Activated gamma-delta T cell treated with anti-CD3 and anti-CD28 coated beads, Interleukin-2, amount 50 U/mL, for 16 hours (primary cell): ENCODE measurements at regions not wholly inside any gene's neighbourhood (a gene's known extent, or its start where the extent isn't known, plus 50 kb on each side); places are given as distances from the start of the nearest gene placed in this dataset.

Experiments
- DNase-seq: peaks from one replicate; pipeline ENCODE4 v3.0.0-alpha.2; 2020; ENCODE audit warnings: low read depth

DNA sequence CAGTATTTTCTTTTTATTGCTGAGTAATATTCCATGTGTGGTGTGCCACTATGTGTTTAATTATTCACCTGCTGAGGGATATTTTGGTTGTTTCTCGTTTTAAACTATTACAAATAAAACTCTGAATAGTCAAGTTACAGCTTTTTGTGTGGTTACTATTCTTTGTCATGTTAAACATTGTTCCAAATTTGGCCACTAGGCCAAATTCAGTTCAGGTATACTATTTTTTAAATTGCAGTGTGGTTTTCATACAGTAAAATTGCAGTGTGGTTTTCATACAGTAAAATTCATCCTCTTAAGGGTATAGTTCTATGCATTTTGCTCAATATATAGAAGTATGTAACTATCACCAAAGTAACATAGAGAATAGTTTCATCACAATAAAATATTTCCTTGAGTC, 97.4 kb upstream of the FAM3C start:
- DNase-seq: no peak

DNA sequence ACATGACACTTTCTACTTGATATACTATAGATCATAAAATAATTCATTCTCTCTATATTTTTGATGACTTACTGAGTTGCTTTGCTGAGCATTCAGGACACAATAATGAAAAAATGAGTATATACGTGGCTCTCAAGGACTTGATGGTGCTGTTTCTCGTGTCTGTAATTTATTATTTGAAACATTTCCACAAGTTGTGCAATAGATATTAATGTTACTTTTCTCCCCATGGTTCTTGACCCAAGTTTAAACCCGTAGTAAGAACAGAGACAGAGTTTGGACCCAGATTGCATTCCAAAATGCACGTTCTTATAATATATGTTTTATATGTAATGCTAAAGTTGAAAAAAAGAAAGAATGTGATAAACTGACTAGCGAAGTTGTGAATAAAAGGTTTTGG, 94.2 kb upstream of the FAM3C start:
- no peak for DNase-seq

DNA sequence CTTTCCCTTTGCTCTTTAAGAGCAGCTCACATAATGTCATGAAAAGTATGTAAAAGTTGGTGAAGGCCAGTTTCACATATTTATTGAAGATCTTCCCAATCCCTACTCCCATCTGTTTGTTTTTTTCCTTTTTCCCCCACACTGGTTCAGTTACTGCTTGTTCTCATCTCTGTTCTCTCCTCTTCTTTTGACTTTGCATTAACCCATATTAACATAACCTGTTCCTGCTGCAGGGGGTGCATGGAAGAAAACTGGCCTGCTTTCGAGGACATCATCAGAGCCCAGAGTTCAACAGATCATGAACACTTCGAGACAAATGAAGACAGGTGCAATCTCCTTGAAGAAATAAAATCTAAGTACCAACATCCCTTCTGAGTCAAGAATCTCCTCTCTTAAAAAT, 93.3 kb upstream of the FAM3C start:
- DNase-seq: no peak

DNA sequence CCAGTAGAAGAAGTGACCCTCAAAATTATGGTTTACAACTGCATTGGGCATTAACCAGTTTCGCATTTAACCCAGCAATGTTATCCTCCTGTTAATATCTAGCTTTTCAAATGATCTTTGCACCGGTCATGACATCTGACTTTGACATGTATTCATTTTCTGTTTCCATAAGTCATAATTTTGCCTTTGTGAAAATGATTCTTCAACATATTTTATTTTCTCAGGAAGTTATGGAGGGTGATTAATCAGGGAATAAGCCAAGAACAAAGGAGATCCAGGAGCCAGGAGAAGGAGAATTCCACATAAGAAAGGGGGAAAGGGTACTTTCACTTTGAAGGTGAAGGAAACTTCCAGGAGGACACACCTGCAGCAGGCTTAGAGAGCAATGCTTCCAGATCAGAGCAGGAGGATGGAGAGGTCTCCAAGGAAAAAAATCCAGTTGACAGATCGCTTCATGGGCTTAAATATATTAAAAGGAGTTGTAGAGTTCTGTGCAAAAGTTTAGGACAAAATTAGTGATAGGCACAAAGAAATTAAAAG, 92.1 kb upstream of the FAM3C start:
- DNase-seq: no peak

DNA sequence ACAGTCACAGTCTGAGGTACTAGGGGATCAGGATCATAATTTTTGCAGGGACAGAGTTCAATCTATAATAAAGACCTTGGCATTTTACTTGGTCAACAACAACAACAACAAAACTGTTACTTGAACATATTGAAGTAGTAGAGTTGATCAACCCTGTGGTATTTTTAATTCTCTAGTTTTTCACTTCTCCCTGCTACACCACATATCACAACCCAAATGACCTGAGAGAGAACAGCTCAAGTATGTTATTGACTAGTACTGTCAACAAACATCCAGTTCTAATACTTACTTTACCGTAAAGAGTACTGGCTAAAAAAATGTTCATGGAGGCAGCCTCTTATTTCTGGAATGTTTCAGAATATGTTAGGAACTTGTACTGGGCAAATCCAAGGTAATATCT, 90.5 kb upstream of the FAM3C start:
- DNase-seq: no peak

DNA sequence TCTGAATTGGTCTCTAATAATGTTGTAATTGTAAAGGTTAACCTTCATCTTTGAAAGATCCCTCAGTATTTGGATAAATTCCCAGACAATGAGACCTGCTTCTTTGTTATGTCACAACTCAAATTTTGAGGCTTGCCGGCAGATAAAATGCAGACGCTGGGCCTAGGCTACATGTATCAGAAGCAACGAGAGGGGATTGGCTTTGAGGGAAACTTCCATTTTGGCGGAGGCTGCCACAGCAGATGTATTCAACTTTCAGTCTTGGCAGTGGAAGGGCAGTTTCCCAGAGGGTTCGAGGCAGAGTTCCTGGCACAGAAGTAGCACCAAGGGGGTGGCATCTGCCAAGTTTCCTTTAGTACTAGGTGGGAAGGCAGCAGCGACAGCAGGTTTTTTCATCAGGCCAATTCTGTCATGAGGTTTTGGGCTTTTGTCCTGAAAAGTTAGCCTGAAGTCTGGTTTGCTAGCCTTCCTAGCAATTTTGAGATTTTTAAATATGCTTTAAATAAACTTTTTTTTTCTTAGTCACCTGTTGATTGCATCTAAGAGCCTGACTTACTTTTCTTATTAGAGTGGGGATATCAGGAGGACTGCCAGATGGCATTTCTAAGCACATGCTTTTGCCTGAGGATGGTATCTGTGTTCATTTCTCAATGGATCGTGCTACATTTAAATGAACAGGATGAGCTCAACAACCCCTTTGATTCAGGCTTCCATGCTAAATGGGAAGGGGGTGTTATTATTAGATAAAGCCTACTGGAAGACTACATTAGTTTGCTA, 89.5 kb upstream of the FAM3C start:
- DNase-seq: no peak

DNA sequence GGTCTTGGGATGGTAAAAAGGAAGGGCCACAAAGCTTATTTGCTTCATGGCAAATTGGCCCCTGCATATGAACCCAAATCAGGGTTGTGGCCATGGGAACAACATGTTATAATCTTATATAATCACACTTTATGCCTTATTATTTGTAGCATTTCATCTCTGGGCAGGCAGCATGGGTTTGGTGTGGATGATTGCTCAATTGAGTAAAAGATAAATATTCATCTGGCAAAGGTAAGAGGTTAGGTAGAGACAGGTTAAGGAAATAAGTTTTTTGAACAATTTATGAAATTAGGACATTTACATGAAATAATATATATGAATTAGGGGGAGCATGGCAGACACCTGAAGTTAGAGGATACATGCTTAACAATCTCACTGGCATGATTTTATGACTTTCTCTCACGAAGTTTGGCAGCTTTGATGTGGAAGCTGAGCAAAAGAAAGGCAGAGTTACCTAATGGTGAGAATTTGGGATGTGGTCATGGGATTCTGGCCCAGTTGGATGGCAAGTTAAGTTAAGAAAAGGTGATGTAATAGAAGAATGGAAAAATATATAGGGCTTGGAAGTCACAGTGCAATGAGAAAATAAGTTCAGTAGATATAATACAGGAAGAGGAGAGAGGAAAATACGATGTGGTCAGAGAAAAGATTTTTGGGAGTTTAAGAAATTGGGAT, 88.1 kb upstream of the FAM3C start:
- no peak for DNase-seq

DNA sequence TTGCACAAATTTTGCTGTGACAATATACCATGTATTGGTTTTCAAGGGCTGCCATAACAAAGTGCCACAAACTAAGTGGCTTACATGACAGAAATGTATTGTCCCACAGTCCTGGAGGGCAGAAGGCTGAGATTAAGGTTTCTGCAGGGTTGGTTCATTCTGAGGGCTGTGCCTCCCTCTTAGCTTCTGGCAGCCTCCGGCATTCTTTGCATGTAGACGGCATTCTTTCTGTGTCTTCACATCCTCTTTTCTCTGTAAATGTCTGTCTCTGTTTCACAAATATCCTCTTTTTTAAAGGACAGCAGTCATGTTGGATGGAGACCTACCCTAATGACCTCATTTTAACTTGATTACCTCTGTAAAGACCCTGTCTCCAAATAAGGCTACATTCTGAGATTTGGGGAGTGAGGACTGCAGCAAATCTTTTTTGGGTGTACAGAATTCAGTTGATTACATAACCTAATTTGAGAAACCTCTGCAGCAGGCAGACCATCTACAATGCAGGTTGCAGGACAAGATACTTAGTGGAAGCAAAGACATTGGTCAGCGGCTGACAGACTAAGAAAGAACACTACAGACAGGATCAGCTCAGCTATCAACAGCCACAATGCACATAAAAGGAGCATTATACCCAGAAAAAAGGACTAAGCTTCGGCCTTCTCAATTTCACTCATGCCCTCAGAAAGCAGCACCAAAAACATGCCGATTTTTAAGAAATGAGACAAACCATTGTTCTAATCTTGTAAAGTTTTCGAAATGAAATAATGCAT, 84.6 kb upstream of the FAM3C start:
- DNase-seq: no peak

DNA sequence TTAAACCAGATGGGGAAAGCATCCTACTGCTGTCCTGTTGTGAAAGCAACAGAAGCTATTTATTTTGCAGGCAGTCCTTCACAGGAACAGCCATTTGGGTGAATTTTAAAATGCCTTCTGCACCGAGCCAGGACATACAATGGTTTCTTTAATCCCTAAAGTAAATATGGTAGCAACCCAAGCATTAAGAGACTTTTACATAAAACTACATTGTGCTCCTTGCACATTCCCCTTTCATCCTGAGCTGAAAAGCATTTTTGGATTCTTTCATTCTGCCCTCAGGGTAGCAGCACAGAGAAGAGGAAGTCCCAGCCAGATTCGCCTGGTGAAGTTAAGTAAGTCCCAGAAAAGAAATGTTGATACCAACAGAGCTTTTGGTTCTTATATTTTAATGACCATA, 84.0 kb upstream of the FAM3C start:
- DNase-seq: no peak

DNA sequence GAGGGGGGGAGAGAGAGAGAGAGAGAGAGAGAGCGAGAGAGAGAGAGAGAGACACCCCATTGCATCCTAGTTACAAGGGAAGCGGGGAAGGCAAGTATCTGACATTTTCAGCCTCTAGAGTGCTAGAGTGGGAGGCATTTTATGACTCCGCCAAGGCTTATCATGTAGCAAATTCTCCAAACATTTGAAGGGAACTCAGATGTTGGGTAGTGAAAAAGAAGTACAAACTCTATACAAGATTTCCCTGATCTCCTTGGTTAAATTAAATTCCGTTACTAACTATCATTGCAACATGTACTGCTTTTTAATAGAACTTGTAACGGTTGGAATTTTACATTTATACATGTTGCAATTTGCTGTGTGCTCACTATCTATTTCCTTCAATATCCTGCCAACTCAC, 83.4 kb upstream of the FAM3C start:
- no peak for DNase-seq

DNA sequence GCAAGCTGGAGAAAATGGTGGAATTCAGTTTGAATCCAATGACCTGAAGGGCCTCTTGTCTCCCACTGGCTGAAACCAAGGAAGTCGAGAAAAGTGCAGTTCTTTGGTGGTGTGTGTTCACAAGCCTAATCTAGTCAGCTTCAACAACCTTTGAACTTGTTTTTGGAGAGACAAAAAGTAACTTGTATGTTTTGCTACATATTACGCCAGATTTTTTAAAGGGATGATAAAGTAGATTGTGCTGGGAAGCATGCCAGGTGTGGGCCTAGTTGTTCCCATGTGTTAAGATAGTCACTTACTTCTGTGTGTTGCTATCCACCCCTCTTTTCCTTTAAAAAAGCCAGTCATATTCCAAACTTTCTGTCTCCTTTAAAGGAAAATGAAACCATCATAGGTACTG, 79.7 kb upstream of the FAM3C start:
- DNase-seq: no peak

DNA sequence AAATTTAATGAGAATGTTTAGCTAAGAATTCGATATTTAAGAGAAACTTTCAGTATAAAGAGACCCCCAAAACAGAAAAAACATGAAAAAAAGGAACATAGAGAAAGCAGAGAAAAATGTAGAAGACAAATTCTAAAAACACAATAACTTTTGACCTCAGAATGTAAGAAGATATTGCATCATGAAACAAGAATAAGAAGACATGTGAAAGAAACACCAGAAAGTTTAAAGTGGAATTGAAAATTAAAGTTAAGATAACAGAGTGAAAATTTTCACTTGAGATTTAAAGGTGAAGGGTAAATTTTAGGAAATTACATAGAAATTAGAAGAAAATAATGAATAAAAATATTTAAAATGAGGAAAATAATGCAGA, 78.2 kb upstream of the FAM3C start:
- DNase-seq: no peak

DNA sequence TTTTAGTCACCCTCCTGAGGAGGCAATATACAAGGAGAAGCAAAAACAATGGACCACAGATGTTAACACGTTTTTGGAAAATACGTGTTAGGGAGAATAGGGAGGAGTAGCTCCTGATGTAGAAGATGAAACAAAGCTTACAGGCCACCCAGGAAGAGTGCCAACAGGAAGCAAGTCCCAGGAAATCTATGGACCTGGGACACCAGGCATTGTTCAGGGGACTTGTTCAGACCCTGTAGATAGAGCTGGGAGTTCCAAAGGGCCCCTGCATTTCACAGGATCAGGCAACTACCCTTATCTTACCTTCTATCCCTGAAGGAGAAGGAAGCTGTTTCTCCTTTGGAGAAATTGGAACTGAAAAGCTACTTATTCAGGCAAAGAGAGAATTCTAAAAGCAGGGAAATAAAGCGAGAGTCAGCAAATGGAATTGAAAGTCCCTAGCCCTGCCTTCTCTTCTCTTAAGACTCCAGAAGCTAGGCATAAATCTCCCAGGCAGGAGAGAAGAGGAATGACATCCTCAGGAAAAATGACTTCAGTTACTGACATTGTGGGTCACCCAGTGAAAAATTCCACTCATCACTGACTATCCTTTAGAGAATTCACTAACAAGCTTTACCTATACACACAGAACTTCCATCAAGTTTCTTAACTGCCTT, 77.7 kb upstream of the FAM3C start:
- no peak for DNase-seq

DNA sequence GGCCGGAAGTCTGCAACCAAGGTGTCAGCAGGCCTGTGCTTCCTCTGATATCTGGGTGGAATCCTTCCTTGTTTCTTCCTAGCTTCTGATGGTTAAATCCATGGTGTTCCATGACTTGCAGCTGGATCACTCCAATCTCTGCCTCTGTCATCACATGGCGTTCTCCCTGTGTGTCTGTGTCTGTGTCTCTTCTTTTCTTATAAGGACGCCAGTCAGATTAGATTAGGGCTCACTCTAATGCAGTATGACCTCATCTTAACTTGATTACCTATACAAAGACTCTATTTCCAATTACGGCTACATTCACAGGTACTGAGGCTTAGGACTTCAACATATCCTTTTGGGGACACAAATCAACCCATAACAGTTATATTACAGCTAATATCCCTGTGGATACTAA, 70.3 kb upstream of the FAM3C start:
- no peak for DNase-seq

DNA sequence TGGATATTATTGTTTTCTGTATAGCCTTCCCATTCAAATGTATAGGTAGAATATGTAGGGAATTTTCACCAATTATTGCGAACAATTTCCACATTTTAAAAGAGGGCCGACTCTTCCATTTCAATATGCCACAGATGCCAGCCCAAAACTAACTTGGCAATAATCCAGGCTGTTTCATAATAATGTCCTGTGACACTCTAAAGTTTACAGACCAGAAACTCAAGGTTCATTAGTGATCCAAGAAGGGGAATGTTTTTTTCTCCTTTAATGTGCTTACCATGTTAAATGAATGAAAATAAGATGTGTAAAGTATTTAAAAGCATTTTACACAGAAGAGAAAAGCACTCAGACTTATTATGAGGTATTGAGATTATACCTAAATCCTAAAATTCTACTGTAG, 63.0 kb upstream of the FAM3C start:
- DNase-seq: no peak

DNA sequence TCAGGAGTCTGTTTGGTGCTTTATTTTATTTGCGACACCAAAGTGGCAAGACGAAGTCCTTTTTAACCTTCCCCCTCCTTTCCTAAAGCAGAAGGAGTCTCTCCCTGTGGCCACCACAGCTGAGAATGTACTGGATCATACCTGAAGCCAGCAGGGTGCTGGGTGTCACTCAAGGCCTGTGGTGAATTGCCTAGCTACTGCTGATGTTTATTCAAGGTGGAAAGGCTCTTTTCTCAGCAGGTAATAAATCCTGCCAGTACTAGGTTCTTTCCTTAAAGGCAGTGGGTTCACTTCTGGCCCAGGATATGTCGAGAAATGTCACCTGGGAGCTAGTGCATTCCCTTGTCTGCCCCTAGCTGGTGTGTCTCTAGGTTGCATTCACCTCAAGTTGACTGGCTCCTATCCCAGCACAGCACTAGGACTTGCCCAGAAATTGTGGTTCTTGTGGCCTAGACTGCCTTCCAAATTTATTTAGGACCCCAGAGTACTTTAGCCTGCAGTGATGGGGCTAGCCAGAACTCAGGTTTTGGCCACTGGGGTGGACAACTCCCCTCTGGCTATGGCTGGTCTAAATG, 60.8 kb upstream of the FAM3C start:
- DNase-seq: no peak

DNA sequence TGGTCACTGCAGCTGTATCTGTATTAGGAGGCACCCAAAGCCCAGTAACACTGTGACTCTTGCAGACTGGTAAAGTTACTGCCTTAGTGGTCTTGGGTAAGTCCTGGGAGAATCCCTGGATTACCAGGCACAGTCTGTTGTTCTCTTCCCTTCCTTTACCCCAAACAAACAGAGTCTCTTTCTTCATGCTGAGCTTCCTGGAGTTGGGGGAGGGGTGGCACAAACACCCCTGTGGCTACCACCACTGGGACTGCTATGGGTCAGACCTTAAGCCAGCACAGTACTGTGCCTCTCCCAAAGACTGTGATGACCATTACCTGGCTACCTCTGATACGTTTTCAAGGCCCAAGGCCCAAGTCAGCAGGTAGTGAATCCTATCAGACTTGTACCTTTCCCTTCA, 59.9 kb upstream of the FAM3C start:
- DNase-seq: no peak

DNA sequence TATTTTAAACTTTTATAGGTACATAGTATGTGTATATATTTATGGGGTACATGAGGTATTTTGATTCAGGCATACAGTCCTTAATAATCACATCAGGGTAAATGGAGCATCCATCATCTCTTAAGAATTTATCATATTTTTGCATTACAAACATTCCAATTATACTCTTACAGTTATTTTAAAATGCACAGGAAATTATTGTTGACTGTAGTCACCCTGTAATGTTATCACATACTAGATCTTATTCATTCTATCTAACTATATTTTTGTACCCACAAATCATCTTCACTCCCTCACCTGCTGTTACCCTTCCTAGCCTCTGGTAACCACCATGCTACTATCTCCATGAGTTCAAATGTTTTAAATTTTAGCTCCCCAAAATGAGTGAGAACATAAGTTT, 56.3 kb upstream of the FAM3C start:
- no peak for DNase-seq

DNA sequence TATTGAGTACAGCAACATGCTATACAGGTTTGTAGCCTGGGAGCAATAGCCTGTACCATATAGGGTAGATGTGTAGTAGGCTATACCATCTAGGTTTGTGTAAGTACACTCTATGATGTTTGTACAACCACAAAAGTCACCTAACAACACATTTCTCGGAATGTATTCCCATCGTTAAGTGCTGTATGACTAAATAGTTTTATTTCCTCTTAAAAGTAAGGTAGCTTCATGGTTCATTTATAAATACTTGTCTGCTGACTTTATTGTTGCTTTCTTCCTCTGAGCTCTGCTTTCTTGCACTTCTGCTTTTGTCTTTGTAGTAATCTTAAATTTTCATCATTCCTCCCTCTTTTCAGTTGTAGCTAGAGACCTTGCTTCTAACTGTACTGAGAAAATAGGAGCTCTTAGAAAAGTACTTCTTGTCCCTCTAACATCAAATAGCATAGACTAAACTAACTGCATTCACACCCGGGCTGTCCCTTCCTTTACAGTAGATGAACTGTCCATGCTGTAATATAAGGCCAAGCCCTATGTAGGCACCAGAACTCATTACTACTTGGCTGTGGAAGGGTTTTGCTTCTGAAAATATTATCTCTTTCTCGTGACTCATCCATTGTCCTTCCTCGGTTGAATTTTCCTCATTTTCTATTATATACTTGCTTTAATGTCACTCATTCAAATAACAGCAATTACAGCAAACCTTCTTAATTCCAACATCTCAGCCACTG, 55.4 kb upstream of the FAM3C start:
- DNase-seq: no peak

DNA sequence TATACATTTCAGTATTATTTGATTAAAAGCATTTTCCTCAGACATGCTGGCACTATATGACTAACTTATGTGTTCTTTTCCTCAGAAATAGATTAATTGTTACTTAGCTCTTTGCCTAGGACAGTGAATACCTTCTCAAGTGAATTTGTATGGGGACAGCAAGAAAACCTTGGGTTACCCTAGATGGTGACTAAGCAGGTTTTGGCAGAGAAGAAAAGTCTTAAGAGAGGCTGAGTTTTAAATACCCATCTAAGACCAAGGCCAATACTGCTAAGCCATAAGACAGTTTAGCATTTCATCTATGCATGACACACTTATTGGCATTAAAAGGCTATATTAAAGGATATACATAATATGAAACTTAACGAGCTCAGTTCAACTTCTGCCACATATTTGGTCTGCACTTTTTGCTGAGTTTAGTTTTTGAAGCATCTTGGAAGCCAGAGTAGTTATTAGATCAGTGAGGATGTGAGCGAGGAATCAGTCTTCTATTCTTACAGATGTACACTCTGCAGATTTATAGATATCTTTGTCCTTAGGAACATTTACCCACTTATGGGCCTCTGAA, 54.6 kb upstream of the FAM3C start:
- DNase-seq: no peak

DNA sequence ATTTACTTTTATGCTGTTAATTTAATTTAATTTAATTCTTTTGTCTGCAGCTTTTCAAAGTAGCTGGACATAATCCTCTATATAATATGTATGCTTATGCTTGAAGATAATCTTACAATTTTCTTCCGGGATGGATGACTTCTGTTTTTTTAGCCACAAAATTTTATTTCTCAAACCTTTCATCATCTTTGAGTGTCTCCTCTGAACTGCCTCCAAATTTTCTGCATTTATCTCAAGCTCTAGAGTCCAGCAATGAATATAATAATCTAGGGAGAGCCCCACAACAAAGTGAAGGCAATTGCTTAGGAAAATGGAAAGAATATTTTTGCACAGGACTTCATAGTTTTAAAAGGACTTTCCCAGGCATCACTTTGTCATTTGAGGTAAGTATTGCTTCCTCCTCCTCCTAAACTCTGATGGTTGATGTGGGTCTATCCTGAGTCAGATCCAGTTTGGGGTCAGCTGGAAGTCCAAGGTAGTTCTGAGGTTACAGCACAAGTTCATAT, 53.7 kb upstream of the FAM3C start:
- DNase-seq: no peak
